Liver (tissue), 8 donors: ENCODE measurements at regions not wholly inside any gene's neighbourhood (a gene's known extent, or its start where the extent isn't known, plus 50 kb on each side); places are given as distances from the start of the nearest gene placed in this dataset.

Experiments used
- DNase-seq: peaks from one replicate; pipeline ENCODE4 v3.0.0-alpha.2; 2017; ENCODE audit warnings: low spot score
- H3K27ac ChIP-seq, 2 donors: one replicate each; pipeline ENCODE4 v1.7.0; 2013; ENCODE audit warnings: inconsistent platforms in 2 of 2, low read length in 2 of 2, control low read depth in 1 of 2, low read depth in 1 of 2, mild to moderate bottlenecking in 1 of 2
- H3K27me3 ChIP-seq, 4 donors: one replicate each; pipeline versions ENCODE4 v1.6.1 to v1.7.0; 2013; ENCODE audit warnings: low read length in 3 of 4, inconsistent platforms in 1 of 4, mild to moderate bottlenecking in 1 of 4, moderate library complexity in 1 of 4; ENCODE audit not compliant: control insufficient read depth in 4 of 4, insufficient read depth in 4 of 4
- H3K36me3 ChIP-seq, 4 donors: one replicate each; pipeline versions ENCODE4 v1.6.1 to v1.7.0; 2013; ENCODE audit warnings: low read length in 3 of 4, mild to moderate bottlenecking in 3 of 4, low read depth in 1 of 4, moderate library complexity in 1 of 4; ENCODE audit not compliant: control insufficient read depth in 4 of 4, insufficient read depth in 3 of 4
- H3K4me1 ChIP-seq, 4 donors: one replicate each; pipeline versions ENCODE4 v1.6.1 to v1.7.0; 2013; ENCODE audit warnings: low read length in 3 of 4, mild to moderate bottlenecking in 3 of 4, moderate library complexity in 1 of 4; ENCODE audit not compliant: control insufficient read depth in 4 of 4, insufficient read depth in 4 of 4
- H3K4me3 ChIP-seq, 3 donors: one replicate each; pipeline versions ENCODE4 v1.6.1 to v1.7.0; 2013; ENCODE audit warnings: low read length in 3 of 3, control low read depth in 1 of 3, low read depth in 1 of 3, mild to moderate bottlenecking in 1 of 3
- H3K9ac ChIP-seq, 2 donors: one replicate each; pipeline ENCODE4 v1.7.0; 2013; ENCODE audit warnings: low read length in 2 of 2, mild to moderate bottlenecking in 2 of 2, moderate library complexity in 2 of 2, control low read depth in 1 of 2, low read depth in 1 of 2
- H3K9me3 ChIP-seq, 4 donors: one replicate each; pipeline versions ENCODE4 v1.6.1 to v1.7.0; 2013; ENCODE audit warnings: low read length in 3 of 4; ENCODE audit not compliant: control insufficient read depth in 4 of 4
- ATF3 ChIP-seq: IDR thresholded peaks from 2 replicates; pipeline ENCODE4 v1.6.1; 2016; ENCODE audit warnings: antibody characterized with exemption
- CTCF ChIP-seq: fragments of 150-350 bp; IDR thresholded peaks from 2 replicates; pipeline ENCODE4 v1.5.1; 2017; ENCODE audit warnings: improper control_type of control experiment, low read depth, low read length; ENCODE audit not compliant: missing input control
- EGR1 ChIP-seq, 2 donors: IDR thresholded peaks; 2 replicates each; pipeline ENCODE4 v1.6.1; 2016 to 2018; ENCODE audit warnings: antibody characterized with exemption in 2 of 2, low read depth in 2 of 2
- FOXA1 ChIP-seq: IDR thresholded peaks from 2 replicates; pipeline ENCODE4 v1.6.1; 2016; ENCODE audit warnings: antibody characterized with exemption
- FOXA2 ChIP-seq: IDR thresholded peaks from 2 replicates; pipeline ENCODE4 v1.6.1; 2016; ENCODE audit warnings: antibody characterized with exemption
- GABPA ChIP-seq, 2 donors: IDR thresholded peaks in 1 of 2; conservative IDR thresholded peaks in 1 of 2; 2 replicates each; pipeline ENCODE4 v1.6.1; 2016; ENCODE audit warnings: antibody characterized with exemption in 2 of 2, mild to moderate bottlenecking in 1 of 2, moderate library complexity in 1 of 2
- HNF4A ChIP-seq, 2 donors: conservative IDR thresholded peaks; 2 replicates each; pipeline ENCODE4 v1.6.1; 2016; ENCODE audit warnings: antibody characterized with exemption in 2 of 2, mild to moderate bottlenecking in 2 of 2
- HNF4G ChIP-seq: IDR thresholded peaks from 2 replicates; pipeline ENCODE4 v1.6.1; 2016; ENCODE audit warnings: antibody characterized with exemption
- JUND ChIP-seq, 2 donors: IDR thresholded peaks; 2 replicates each; pipeline ENCODE4 v1.6.1; 2016; ENCODE audit warnings: antibody characterized with exemption in 2 of 2
- MAX ChIP-seq: IDR thresholded peaks from 2 replicates; pipeline ENCODE4 v1.6.1; 2016; ENCODE audit warnings: antibody characterized with exemption
- NR2F2 ChIP-seq: IDR thresholded peaks from 2 replicates; pipeline ENCODE4 v1.6.1; 2016; ENCODE audit warnings: antibody characterized with exemption
- RAD21 ChIP-seq, 2 donors: IDR thresholded peaks; 2 replicates each; pipeline ENCODE4 v1.6.1; 2016; ENCODE audit warnings: antibody characterized with exemption in 2 of 2, mild to moderate bottlenecking in 2 of 2
- RXRA ChIP-seq, 2 donors: IDR thresholded peaks; 2 replicates each; pipeline ENCODE4 v1.6.1; 2017 to 2018; ENCODE audit warnings: antibody characterized with exemption in 2 of 2, mild to moderate bottlenecking in 1 of 2
- SP1 ChIP-seq: IDR thresholded peaks from 2 replicates; pipeline ENCODE4 v1.6.1; 2018; ENCODE audit warnings: antibody characterized with exemption, mild to moderate bottlenecking
- TAF1 ChIP-seq: conservative IDR thresholded peaks from 2 replicates; pipeline ENCODE4 v1.6.1; 2016; ENCODE audit warnings: antibody characterized with exemption, mild to moderate bottlenecking
- YY1 ChIP-seq: IDR thresholded peaks from 2 replicates; pipeline ENCODE4 v1.6.1; 2016; ENCODE audit warnings: antibody characterized with exemption, mild to moderate bottlenecking
- ZBTB33 ChIP-seq: IDR thresholded peaks from 2 replicates; pipeline ENCODE4 v1.6.1; 2016; ENCODE audit warnings: antibody characterized with exemption
- WGBS: extraction: QIAGEN DNeasy Blood & Tissue Kit; methylation state at CpG from one replicate; pipeline ENCODE4 v1.1.7; 2013; 5-methylcytosine and 5-hydroxymethylcytosine counted together
- TF ChIP-seq, protein P1 (sequence below): IDR thresholded peaks from 2 replicates; pipeline ENCODE4 v1.6.1; 2016; ENCODE audit warnings: antibody characterized with exemption, mild to moderate bottlenecking
- donor health status: healthy.
- donor health status: healthy.
- donor health status: healthy.
- donor health status: healthy.
- donor health status: healthy.

GRCh38 chr3:3635109-3635508 lies 164.1 kb upstream of the LRRN1 start:
- no peak overlapping the region for H3K9ac ChIP-seq
- H3K27me3 ChIP-seq: no peaks in the 10 kb centered on the region
- no peaks in the 10 kb centered on the region for H3K9me3 ChIP-seq
- H3K4me1 ChIP-seq: no peaks in the 10 kb centered on the region
- 43% methylated on average over 1 of the region's 1 CpG for WGBS
- H3K4me3 ChIP-seq: no peak overlapping the region
- no peak for DNase-seq
- no peak overlapping the region for H3K27ac ChIP-seq
- no peaks in the 10 kb centered on the region for H3K36me3 ChIP-seq
- TF ChIP-seq TAF1: no peak
- TF ChIP-seq HNF4A (conservative IDR thresholded peaks at IDR 0.05): no peak
- no peak for TF ChIP-seq YY1
- no peak for TF ChIP-seq MAX
- no peak for TF ChIP-seq HNF4G
- no peak for TF ChIP-seq SP1
- TF ChIP-seq JUND (IDR thresholded peaks at IDR 0.05): no peak
- TF ChIP-seq ATF3: no peak
- TF ChIP-seq RAD21 (IDR thresholded peaks at IDR 0.05): no peak
- no peak for TF ChIP-seq NR2F2
- TF ChIP-seq FOXA2: no peak
- no peak for TF ChIP-seq FOXA1
- TF ChIP-seq EGR1 (IDR thresholded peaks at IDR 0.05; ENCODE audit: low read depth in 2 of 2): no peak
- no peak for TF ChIP-seq GABPA (IDR thresholded peaks at IDR 0.05 in 1 of 2, conservative IDR thresholded peaks at IDR 0.05 in 1 of 2)
- TF ChIP-seq CTCF: no peak
- TF ChIP-seq, protein P1, sequence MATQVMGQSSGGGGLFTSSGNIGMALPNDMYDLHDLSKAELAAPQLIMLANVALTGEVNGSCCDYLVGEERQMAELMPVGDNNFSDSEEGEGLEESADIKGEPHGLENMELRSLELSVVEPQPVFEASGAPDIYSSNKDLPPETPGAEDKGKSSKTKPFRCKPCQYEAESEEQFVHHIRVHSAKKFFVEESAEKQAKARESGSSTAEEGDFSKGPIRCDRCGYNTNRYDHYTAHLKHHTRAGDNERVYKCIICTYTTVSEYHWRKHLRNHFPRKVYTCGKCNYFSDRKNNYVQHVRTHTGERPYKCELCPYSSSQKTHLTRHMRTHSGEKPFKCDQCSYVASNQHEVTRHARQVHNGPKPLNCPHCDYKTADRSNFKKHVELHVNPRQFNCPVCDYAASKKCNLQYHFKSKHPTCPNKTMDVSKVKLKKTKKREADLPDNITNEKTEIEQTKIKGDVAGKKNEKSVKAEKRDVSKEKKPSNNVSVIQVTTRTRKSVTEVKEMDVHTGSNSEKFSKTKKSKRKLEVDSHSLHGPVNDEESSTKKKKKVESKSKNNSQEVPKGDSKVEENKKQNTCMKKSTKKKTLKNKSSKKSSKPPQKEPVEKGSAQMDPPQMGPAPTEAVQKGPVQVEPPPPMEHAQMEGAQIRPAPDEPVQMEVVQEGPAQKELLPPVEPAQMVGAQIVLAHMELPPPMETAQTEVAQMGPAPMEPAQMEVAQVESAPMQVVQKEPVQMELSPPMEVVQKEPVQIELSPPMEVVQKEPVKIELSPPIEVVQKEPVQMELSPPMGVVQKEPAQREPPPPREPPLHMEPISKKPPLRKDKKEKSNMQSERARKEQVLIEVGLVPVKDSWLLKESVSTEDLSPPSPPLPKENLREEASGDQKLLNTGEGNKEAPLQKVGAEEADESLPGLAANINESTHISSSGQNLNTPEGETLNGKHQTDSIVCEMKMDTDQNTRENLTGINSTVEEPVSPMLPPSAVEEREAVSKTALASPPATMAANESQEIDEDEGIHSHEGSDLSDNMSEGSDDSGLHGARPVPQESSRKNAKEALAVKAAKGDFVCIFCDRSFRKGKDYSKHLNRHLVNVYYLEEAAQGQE: no peak
- no peak for TF ChIP-seq RXRA (IDR thresholded peaks at IDR 0.05)
- no peak for TF ChIP-seq ZBTB33

DNA sequence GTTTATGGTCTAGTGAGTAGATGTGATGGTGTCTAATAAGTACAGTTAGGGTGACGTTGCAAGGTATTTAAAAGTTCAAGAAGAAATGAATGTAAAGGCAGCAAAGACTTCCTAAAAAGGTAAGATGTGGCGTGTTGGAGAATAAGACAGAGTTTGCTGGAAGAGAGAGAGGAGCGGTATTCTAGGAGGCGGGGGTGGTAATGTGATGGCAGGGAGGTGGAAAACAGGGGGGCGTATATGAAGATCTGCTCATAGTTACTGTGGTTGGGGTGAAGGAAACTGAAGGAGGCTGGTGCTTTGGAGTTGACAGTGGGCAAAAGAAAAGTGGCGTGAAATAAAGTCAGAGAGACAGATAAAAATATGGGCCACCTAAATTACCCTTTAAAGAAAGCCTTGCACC lies 164.9 kb upstream of the LRRN1 start:
- TF ChIP-seq RXRA (IDR thresholded peaks at IDR 0.05) (no peak), EGR1 (IDR thresholded peaks at IDR 0.05; ENCODE audit: low read depth in 2 of 2) (no peak), HNF4G (no peak), MAX (no peak), YY1 (no peak)
- H3K4me1 ChIP-seq: no peaks in the 10 kb centered on the region
- no peak for DNase-seq
- H3K36me3 ChIP-seq: no peaks in the 10 kb centered on the region
- no peak overlapping the region for H3K9ac ChIP-seq
- no peaks in the 10 kb centered on the region for H3K27me3 ChIP-seq
- no peaks in the 10 kb centered on the region for H3K9me3 ChIP-seq
- WGBS: 95% methylated on average over 6 of the region's 6 CpGs
- H3K4me3 ChIP-seq: no peak overlapping the region
- no peak overlapping the region for H3K27ac ChIP-seq
